ENCODE measurements at regions not wholly inside any gene's neighbourhood (a gene's known extent, or its start where the extent isn't known, plus 50 kb on each side); places are given as distances from the start of the nearest gene placed in this dataset.

DNA sequence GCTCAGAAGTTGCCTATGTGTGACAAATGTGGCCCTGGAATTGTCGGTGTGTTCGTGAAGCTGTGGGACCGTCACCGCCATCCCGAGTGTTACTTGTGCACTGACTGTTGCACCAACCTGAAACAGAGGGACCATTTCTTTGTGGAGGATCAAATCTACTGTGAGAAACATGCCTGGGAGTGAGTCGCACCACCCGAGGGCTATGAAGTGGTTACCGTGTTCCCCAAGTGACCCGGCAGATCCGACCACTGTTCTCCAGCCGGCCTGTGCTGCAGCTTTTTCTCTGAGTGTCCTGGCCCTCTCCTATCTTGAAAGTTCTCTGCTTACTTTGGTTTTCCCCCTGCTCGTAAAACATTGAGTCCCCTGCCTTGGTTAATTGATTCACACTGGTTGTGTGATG lies 65.3 kb downstream of the VCPKMT start:
- no peaks in the 10 kb centered on the region for H3K36me3 Mint-ChIP-seq
- H3K4me1 Mint-ChIP-seq, result no peaks in the 10 kb centered on the region
- no peaks in the 10 kb centered on the region for H3K9me3 ChIP-seq (ENCODE audit: low read depth)
- H3K4me3 Mint-ChIP-seq, result no peak overlapping the region
- H3K27ac Mint-ChIP-seq, result no peak overlapping the region
- TF ChIP-seq EZH2 (IDR thresholded peaks at IDR 0.05) (no peak), EZH2phosphoT487 (IDR thresholded peaks at IDR 0.05) (no peak)
- TF ChIP-seq, protein P1, sequence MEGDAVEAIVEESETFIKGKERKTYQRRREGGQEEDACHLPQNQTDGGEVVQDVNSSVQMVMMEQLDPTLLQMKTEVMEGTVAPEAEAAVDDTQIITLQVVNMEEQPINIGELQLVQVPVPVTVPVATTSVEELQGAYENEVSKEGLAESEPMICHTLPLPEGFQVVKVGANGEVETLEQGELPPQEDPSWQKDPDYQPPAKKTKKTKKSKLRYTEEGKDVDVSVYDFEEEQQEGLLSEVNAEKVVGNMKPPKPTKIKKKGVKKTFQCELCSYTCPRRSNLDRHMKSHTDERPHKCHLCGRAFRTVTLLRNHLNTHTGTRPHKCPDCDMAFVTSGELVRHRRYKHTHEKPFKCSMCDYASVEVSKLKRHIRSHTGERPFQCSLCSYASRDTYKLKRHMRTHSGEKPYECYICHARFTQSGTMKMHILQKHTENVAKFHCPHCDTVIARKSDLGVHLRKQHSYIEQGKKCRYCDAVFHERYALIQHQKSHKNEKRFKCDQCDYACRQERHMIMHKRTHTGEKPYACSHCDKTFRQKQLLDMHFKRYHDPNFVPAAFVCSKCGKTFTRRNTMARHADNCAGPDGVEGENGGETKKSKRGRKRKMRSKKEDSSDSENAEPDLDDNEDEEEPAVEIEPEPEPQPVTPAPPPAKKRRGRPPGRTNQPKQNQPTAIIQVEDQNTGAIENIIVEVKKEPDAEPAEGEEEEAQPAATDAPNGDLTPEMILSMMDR (IDR thresholded peaks at IDR 0.05), result no peak
- DNase-seq (ENCODE audit: low spot score), result no peak
- H3K4me2 ChIP-seq, result no peak overlapping the region
- H3K4me1 ChIP-seq, result no peaks in the 10 kb centered on the region
- no peaks in the 10 kb centered on the region for H3K36me3 ChIP-seq
- no peaks in the 10 kb centered on the region for H3F3A ChIP-seq (ENCODE audit: low read depth)
- H3K27ac ChIP-seq, result no peak overlapping the region
- H3K79me2 ChIP-seq (ENCODE audit: low read depth), result no peaks in the 10 kb centered on the region
- no peaks in the 10 kb centered on the region for H3K27me3 Mint-ChIP-seq (ENCODE audit: insufficient read depth, low read depth)
- no peaks in the 10 kb centered on the region for H3K9me3 Mint-ChIP-seq
- no peak overlapping the region for H2AFZ ChIP-seq (replicated peaks)
- H3K9ac ChIP-seq, result no peak overlapping the region
- no peaks in the 10 kb centered on the region for H3K27me3 ChIP-seq
- no peaks in the 10 kb centered on the region for H4K20me1 ChIP-seq (ENCODE audit: low read depth)
- H3K4me3 ChIP-seq, result no peak overlapping the region

DNA sequence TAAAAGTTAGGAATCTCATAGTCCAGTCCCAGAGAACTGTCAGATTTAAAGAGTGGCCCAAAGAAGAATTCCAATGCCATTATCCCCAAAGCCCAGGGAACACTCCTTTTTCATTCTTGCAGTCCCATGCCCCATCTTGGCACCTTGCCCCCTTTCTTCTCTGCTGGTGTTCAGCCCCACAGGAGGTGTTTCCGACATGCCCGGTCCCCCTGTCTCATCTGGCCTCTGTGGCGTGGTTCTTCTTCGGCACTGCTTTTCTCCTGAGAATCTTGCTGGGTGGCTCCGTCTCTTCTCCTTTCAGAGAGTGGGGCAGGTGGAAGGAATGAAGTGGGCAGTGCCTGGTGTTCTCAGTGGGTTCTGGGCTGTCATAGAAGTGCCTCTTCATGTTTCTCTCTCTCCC lies 64.7 kb downstream of the VCPKMT start:
- no peak for DNase-seq (ENCODE audit: low spot score)
- no peak for TF ChIP-seq EZH2phosphoT487 (IDR thresholded peaks at IDR 0.05)
- TF ChIP-seq, protein P1 (IDR thresholded peaks at IDR 0.05), result no peak
- no peak for TF ChIP-seq EZH2 (IDR thresholded peaks at IDR 0.05)
- Histone ChIP-seq H3K4me1 (no peaks in the 10 kb centered on the region), H3K4me3 (no peak overlapping the region), H3K27ac (no peak overlapping the region), H3K9me3 (ENCODE audit: low read depth) (no peaks in the 10 kb centered on the region), H3K27me3 (no peaks in the 10 kb centered on the region), H3K4me2 (no peak overlapping the region), H4K20me1 (ENCODE audit: low read depth) (no peaks in the 10 kb centered on the region), H2AFZ (replicated peaks) (no peak overlapping the region), H3F3A (ENCODE audit: low read depth) (no peaks in the 10 kb centered on the region), H3K9ac (no peak overlapping the region), H3K79me2 (ENCODE audit: low read depth) (no peaks in the 10 kb centered on the region), H3K36me3 (no peaks in the 10 kb centered on the region)
- no peak overlapping the region for H3K4me3 Mint-ChIP-seq
- H3K27ac Mint-ChIP-seq, result no peak overlapping the region
- H3K27me3 Mint-ChIP-seq (ENCODE audit: insufficient read depth, low read depth), result no peaks in the 10 kb centered on the region
- H3K36me3 Mint-ChIP-seq, result no peaks in the 10 kb centered on the region
- H3K9me3 Mint-ChIP-seq, result no peaks in the 10 kb centered on the region
- no peaks in the 10 kb centered on the region for H3K4me1 Mint-ChIP-seq

- H3K27ac ChIP-seq, result no peak overlapping the region
- H3K36me3 ChIP-seq, result no peaks in the 10 kb centered on the region
- no peak for DNase-seq (ENCODE audit: low spot score)
- H3K4me3 ChIP-seq, result no peak overlapping the region
- no peaks in the 10 kb centered on the region for H3K27me3 ChIP-seq
- H3K9me3 ChIP-seq (ENCODE audit: low read depth), result no peaks in the 10 kb centered on the region
- H3F3A ChIP-seq (ENCODE audit: low read depth), result no peaks in the 10 kb centered on the region
- Mint-ChIP-seq H3K27ac (no peak overlapping the region), H3K27me3 (ENCODE audit: insufficient read depth, low read depth) (no peaks in the 10 kb centered on the region), H3K36me3 (no peaks in the 10 kb centered on the region), H3K4me3 (no peak overlapping the region), H3K4me1 (no peaks in the 10 kb centered on the region), H3K9me3 (no peaks in the 10 kb centered on the region)
- no peaks in the 10 kb centered on the region for H4K20me1 ChIP-seq (ENCODE audit: low read depth)
- no peak overlapping the region for H3K9ac ChIP-seq
- H3K4me2 ChIP-seq, result no peak overlapping the region
- H3K79me2 ChIP-seq (ENCODE audit: low read depth), result no peaks in the 10 kb centered on the region
- no peaks in the 10 kb centered on the region for H3K4me1 ChIP-seq
- TF ChIP-seq EZH2 (IDR thresholded peaks at IDR 0.05), result no peak
- TF ChIP-seq, protein P1 (IDR thresholded peaks at IDR 0.05), result no peak
- TF ChIP-seq EZH2phosphoT487 (IDR thresholded peaks at IDR 0.05), result no peak
- H2AFZ ChIP-seq (replicated peaks), result no peak overlapping the region
Observed at GRCh38 chr14:50052517-50052916, 63.9 kb downstream of the VCPKMT start.

DNA sequence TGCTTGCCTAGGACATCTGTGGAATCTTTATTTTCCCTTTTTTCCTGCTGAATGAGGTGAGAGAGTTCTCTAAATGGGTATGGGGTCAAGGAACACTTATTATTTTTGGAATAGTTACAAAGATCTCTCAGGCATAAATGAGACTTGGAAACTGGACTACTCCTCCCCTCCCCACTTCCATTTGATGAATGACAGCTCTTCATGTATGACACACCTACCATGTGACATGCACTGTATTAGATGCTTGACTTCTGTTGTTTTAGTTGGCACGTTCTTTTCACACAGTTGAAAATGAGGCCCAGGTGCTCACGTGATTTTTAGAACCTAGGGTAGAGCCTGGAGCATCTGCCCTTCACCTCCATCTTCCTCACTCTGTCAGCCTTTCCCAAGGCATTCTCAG lies 62.4 kb downstream of the VCPKMT start:
- H3K4me2 ChIP-seq, result no peak overlapping the region
- no peaks in the 10 kb centered on the region for H3K9me3 ChIP-seq (ENCODE audit: low read depth)
- H3F3A ChIP-seq (ENCODE audit: low read depth), result no peaks in the 10 kb centered on the region
- Mint-ChIP-seq H3K27ac (no peak overlapping the region), H3K4me1 (no peaks in the 10 kb centered on the region), H3K27me3 (ENCODE audit: insufficient read depth, low read depth) (no peaks in the 10 kb centered on the region), H3K36me3 (no peaks in the 10 kb centered on the region), H3K4me3 (no peak overlapping the region), H3K9me3 (no peaks in the 10 kb centered on the region)
- no peak overlapping the region for H3K4me3 ChIP-seq
- no peaks in the 10 kb centered on the region for H3K4me1 ChIP-seq
- H3K79me2 ChIP-seq (ENCODE audit: low read depth), result no peaks in the 10 kb centered on the region
- H3K9ac ChIP-seq, result no peak overlapping the region
- no peaks in the 10 kb centered on the region for H3K36me3 ChIP-seq
- TF ChIP-seq EZH2phosphoT487 (IDR thresholded peaks at IDR 0.05), result no peak
- no peak for TF ChIP-seq EZH2 (IDR thresholded peaks at IDR 0.05)
- no peak for DNase-seq (ENCODE audit: low spot score)
- no peaks in the 10 kb centered on the region for H3K27me3 ChIP-seq
- H3K27ac ChIP-seq, result no peak overlapping the region
- no peak overlapping the region for H2AFZ ChIP-seq (replicated peaks)
- no peaks in the 10 kb centered on the region for H4K20me1 ChIP-seq (ENCODE audit: low read depth)
